GM19239 (cell line): ENCODE measurements at regions not wholly inside any gene's neighbourhood (a gene's known extent, or its start where the extent isn't known, plus 50 kb on each side); places are given as distances from the start of the nearest gene placed in this dataset.
"Not testable (repeated sequence)": the region's sequence is repeated elsewhere in the genome, so short reads cannot be mapped to it uniquely, and the experiment has no call there.

ENCODE experiments used
- DNase-seq: peaks from one replicate; pipeline ENCODE4 v3.0.0; 2011; ENCODE audit warnings: low spot score; ENCODE audit not compliant: insufficient read length
- FAIRE-seq: peaks from 2 replicates; lab custom pipeline; 2011; peaks lifted over from hg19 to GRCh38; lab: Jason Lieb, UNC

- no peak for DNase-seq
- no peak for FAIRE-seq
Observed at GRCh38 chr22:44632541-44633396, 69.2 kb upstream of the PRR5 start.

DNA sequence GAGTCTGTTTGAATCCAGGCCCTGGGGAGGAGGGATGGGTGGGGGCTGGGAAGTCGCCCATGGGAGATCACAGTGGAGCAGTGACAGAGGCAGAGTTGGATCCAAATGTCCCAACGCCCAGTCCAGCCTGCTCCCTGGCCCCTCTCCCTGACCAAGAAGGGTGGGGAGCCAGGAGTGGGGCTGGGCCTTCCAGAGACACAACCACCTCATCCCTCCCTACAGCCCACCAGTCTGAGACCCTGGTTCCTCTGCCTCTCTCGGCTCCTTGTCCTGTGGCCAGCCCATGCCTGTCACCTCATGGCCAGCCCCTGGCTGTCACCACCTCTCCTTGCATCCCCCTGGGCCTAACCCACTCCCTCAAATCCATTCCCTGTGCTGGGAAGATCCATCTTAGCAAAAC lies 71.2 kb upstream of the PRR5 start:
- DNase-seq (no peak), FAIRE-seq (no peak)

DNA sequence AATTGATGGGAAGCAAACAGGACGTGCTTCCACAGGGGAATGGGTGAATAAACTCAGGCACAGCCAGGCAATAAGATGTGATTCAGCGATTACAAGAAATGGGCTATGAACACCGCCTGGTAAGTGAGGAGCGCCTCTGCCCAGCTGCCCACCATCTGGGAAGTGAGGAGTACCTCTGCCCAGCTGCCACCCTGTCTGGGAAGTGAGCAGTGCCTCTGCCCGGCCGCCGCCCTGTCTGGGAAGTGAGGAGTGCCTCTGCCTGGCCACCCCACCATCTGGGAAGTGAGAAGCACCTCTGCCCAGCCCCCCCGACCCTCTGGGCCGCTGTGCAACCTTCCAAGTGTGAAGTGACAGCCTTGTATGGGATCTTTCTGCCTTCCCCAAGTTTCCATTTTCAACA lies 73.2 kb upstream of the PRR5 start:
- DNase-seq (no peak), FAIRE-seq (no peak)

DNA sequence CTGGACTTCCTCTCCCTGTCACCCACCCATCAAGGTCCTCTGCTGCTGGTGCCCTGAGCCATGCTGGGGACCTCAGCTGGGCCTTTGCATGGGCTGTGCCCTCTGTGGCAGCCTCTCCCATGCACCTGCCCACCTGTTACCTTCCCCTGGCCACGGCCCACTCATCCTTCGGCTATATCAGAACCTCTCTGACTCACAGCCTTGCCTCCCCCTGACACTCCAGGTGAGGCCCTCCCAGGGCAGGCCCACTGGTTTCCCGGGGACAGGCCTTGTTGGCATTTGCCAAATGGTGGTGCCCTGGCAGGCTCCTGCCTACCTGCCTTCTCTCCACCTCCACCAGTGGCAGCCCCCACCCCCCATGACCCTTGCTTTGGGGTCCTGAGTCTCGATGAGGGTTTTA lies 73.7 kb upstream of the PRR5 start:
- DNase-seq: no peak
- no peak for FAIRE-seq

DNA sequence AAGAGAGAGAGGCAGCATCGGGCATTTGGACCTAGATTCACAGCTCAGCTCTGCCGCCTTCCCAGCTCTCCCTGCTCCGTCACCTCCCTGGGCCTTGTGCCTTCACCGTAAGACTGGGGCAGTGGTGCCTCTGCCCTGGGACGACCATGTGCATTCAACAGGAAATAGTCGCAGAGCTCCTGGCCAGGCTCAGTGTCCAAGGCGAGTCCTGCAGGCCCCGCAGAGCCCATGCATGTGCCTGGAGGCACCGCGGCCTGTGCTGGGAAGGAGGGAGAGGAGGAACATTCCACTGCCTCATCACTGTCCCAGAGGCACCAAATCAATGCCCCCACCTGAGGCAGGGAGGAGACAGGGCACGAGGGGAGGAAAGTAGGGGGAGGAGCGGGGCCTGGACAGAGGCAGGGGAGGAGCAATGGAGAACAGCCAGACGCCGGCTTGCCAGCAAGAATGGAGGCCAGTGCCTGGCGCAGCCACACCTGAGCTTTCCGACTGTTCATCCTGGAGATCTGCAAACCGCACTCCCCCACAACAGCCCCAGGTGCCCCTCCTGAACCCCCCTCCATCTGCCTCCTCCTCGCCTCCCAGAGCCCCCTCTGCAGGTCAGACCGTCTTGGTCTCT lies 74.4 kb upstream of the PRR5 start:
- FAIRE-seq: no peak

GRCh38 chr22:44625981-44626687 lies 75.9 kb upstream of the PRR5 start:
- FAIRE-seq (peak; percentile 52), DNase-seq (peak; percentile 90)

More for the DNA sequence above, 74.4 kb upstream of the PRR5 start:
- DNase-seq: no peak

DNA sequence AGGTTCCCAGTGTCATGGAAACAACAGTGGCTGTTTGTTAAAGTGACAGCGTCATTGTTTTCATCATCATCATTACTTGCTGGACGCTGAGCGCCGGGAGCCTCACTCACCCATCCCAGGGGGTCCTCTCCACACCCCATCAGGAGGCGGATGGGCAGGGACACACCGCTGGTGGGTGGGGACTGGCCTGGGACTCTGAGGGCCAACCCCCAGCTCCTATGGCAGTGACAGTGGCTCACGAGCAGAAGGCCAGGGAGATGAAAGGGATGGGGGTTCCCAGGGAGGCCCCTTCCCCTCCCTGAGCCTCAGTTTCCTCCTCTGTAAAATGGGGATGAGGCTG lies 76.6 kb upstream of the PRR5 start:
- DNase-seq: no peak
- no peak for FAIRE-seq

- FAIRE-seq: no peak
Observed at GRCh38 chr22:44624689-44625420, 77.1 kb upstream of the PRR5 start.

GRCh38 chr22:44623771-44624510 lies 78.1 kb upstream of the PRR5 start:
- FAIRE-seq (no peak), DNase-seq (no peak)

More at GRCh38 chr22:44624689-44625420, 77.1 kb upstream of the PRR5 start:
- no peak for DNase-seq

DNA sequence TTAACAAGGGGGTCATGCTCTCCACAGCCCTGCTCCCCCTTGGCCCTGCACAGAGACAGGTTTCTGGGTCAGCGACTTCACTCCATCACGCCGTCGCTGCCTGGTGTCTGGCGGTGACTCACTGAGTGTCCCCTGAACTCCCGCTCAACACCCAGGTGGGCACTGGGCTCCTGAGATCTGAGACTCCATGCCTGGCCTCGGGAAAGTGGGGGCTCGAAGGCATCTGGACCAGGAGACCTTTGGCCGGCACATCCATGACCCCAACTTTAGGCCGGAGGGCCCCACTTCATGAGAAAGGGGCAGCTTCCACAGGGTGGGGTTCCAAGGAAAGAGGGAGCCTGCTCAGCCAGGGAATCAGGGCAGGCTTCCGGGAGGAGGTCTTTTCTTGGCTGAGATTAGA lies 79.3 kb upstream of the PRR5 start:
- FAIRE-seq (no peak), DNase-seq (no peak)

- DNase-seq: no peak
- FAIRE-seq: no peak
Observed at GRCh38 chr22:44622147-44622427, 79.9 kb upstream of the PRR5 start.

DNA sequence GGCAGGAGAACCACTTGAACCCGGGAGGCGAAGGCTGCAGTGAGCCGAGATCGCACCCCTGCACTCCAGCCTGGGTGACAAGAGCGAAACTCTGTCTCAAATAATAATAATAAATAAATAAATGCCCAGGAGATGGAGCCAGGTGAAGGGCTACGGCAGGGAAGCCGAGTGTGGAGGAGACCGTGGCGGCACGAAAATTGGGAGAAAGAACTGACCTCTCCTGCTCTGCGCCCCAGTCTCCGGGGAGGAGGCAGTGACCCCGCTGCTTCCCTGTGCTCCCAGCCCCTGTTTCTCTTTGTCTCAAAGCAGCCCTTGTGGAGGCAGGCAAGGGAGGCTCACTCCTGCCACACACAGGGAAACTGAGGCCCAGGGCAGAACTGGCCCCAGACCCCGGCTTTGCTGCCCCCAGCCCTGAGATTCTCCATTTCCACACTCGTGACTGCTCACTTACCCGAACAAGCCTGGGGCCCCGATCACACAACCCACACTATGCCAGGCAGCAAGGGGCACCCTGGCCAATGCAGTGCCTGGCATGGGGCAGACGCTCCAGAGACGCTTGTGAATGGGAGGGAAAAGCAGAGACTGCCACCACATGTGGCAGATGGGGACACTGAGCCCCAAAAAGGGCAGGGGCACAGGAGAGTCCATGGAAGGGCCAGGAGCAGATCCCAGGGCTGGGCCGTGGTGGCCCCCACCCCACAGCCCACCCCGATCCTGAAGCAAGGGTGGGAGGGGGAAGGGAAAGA lies 80.4 kb upstream of the PRR5 start:
- no peak for DNase-seq
- FAIRE-seq: no peak

- DNase-seq (no peak), FAIRE-seq (no peak)
Observed at GRCh38 chr22:44620841-44621257, 81.2 kb upstream of the PRR5 start.

- FAIRE-seq: no peak
- peak; percentile 44 for DNase-seq
Observed at GRCh38 chr22:44620129-44620840, 81.7 kb upstream of the PRR5 start.

GRCh38 chr22:44619560-44620128 lies 82.4 kb upstream of the PRR5 start:
- not testable (repeated sequence) for DNase-seq, FAIRE-seq

- not testable (repeated sequence) for DNase-seq, FAIRE-seq
Observed at GRCh38 chr22:44618910-44619309, 83.1 kb upstream of the PRR5 start.

- FAIRE-seq (no peak), DNase-seq (no peak)
Observed at GRCh38 chr22:44618400-44618799, 83.6 kb upstream of the PRR5 start.

- DNase-seq (no peak), FAIRE-seq (no peak)
Observed at GRCh38 chr22:44617828-44618227, 84.2 kb upstream of the PRR5 start.
